Neural crest cell (in vitro differentiated cells): ENCODE measurements at regions not wholly inside any gene's neighbourhood (a gene's known extent, or its start where the extent isn't known, plus 50 kb on each side); places are given as distances from the start of the nearest gene placed in this dataset.
"Not testable (repeated sequence)": the region's sequence is repeated elsewhere in the genome, so short reads cannot be mapped to it uniquely, and the experiment has no call there.

Experiments
- DNase-seq: peaks from one replicate; pipeline ENCODE4 v3.0.0; 2021; ENCODE audit warnings: low read depth, mixed read lengths, low spot score
- H3K27ac Mint-ChIP-seq: one replicate; pipeline ENCODE4 v1.8.0; 2021; ENCODE audit warnings: mild to moderate bottlenecking, mixed read lengths; ENCODE audit not compliant: unreplicated experiment
- H3K27me3 Mint-ChIP-seq: 2 replicates; pipeline ENCODE4 v1.8.0; 2021; ENCODE audit warnings: low read depth, mild to moderate bottlenecking, mixed read lengths
- H3K36me3 Mint-ChIP-seq: 2 replicates; pipeline ENCODE4 v1.8.0; 2021; ENCODE audit warnings: low read depth, mild to moderate bottlenecking, mixed read lengths
- H3K4me1 Mint-ChIP-seq: 2 replicates; pipeline ENCODE4 v1.8.0; 2021; ENCODE audit warnings: mixed read lengths
- H3K4me3 Mint-ChIP-seq: one replicate; pipeline ENCODE4 v1.8.0; 2021; ENCODE audit warnings: mild to moderate bottlenecking, mixed read lengths
- H3K9me3 Mint-ChIP-seq: 2 replicates; pipeline ENCODE4 v1.8.0; 2021; ENCODE audit warnings: mixed read lengths
- TF ChIP-seq, protein P1 (sequence below): fragments of 200-600 bp; sonication (generic); conservative IDR thresholded peaks from 2 replicates; pipeline ENCODE4 v1.5.0; 2021; ENCODE audit warnings: antibody characterized with exemption, mild to moderate bottlenecking

DNA sequence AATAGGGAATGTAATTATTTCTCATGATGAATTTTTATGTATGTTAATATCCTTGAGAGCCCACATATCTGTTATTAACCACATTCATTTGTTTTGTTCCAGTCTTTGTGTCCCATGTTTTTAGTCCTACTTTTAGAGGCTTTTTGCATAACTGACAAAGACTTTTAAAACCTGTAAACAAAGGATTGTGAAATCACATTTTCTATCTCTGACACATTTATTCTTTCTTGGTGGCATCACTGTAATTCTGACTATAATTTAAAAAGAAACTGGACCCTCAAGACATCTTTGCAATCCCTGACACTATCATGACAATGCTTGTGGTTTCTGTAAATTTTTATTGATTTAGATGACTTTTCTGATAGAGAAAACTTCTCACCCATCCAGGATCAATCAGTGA, 313.1 kb downstream of the SIPA1L2 start:
- TF ChIP-seq, protein P1, sequence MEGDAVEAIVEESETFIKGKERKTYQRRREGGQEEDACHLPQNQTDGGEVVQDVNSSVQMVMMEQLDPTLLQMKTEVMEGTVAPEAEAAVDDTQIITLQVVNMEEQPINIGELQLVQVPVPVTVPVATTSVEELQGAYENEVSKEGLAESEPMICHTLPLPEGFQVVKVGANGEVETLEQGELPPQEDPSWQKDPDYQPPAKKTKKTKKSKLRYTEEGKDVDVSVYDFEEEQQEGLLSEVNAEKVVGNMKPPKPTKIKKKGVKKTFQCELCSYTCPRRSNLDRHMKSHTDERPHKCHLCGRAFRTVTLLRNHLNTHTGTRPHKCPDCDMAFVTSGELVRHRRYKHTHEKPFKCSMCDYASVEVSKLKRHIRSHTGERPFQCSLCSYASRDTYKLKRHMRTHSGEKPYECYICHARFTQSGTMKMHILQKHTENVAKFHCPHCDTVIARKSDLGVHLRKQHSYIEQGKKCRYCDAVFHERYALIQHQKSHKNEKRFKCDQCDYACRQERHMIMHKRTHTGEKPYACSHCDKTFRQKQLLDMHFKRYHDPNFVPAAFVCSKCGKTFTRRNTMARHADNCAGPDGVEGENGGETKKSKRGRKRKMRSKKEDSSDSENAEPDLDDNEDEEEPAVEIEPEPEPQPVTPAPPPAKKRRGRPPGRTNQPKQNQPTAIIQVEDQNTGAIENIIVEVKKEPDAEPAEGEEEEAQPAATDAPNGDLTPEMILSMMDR: no peak
- Mint-ChIP-seq H3K9me3 (peaks cover 11% of the 10 kb centered on the region), H3K27ac (no peak overlapping the region), H3K4me1 (peaks cover 15% of the 10 kb centered on the region), H3K27me3 (no peaks in the 10 kb centered on the region), H3K36me3 (peaks cover 9% of the 10 kb centered on the region), H3K4me3 (no peak overlapping the region)
- DNase-seq: no peak

DNA sequence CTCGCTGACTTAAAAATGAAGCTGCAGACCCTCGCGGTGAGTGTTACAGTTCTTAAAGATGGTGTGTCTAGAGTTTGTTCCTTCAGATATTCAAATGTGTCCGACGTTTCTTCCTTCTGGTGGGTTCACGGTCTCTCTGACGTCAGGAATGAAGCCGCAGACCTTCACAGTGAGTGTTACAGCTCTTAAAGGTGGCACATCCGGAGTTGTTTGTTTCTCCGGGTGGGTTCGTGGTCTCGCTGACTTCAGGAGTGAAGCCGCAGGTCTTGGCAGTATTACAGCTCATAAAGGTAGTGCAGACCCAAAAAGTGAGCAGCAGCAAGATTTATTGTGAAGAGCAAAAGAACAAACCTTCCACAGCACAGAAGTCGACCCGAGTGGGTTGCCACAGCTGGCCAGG, 316.1 kb downstream of the SIPA1L2 start:
- H3K4me3 Mint-ChIP-seq, DNase-seq, H3K27me3 Mint-ChIP-seq, H3K36me3 Mint-ChIP-seq, H3K4me1 Mint-ChIP-seq: not testable (repeated sequence)
- peak overlapping the region; percentile 50 for H3K27ac Mint-ChIP-seq
- peaks cover 11% of the 10 kb centered on the region for H3K9me3 Mint-ChIP-seq

DNA sequence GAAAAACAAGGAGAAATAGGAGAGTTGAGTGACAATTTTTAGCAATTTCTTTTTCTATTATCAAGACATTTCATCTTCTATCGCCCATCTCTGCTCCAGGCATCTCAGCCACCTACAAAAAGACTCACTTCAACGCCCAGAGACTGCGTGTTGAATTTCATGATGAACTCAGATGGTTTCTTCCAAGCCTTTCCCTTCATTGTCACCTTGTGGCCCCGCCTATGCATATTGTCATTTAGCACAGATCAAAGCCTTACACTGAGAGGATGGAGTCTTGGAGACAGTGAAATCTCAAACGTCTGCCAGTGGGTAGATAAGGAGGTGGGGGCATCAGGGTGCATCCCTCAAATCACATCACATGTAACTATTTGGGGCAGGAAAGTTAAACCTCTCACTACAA, 319.4 kb downstream of the SIPA1L2 start:
- DNase-seq: no peak

DNA sequence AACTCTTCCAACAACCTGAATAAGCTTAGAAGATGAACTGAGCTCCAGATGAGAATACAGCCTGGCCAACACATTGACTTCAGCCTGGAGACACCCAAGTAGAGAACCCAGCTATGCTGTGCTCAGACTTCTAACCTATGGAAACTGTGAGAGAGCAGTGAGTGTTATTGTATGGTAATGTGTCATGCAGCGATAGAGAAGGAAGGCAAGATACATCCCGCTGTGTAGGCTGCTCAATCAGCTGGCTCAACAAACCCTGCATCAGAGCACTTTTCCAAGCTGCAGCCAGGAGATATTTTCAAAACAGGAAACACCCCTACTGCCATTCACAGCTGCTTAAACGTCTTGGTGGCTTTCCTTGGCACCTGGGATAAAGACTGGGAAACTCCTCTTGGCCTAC, 321.3 kb downstream of the SIPA1L2 start:
- no peak overlapping the region for H3K27ac Mint-ChIP-seq
- no peak for DNase-seq
- H3K9me3 Mint-ChIP-seq: peaks cover 8% of the 10 kb centered on the region
- TF ChIP-seq, protein P1: no peak
- H3K27me3 Mint-ChIP-seq: no peaks in the 10 kb centered on the region
- H3K4me1 Mint-ChIP-seq: peaks cover 4% of the 10 kb centered on the region
- H3K36me3 Mint-ChIP-seq: peaks cover 9% of the 10 kb centered on the region
- H3K4me3 Mint-ChIP-seq: no peak overlapping the region

More for the DNA sequence above, 319.4 kb downstream of the SIPA1L2 start:
- peaks cover 9% of the 10 kb centered on the region for H3K36me3 Mint-ChIP-seq
- H3K27me3 Mint-ChIP-seq: no peaks in the 10 kb centered on the region
- no peak overlapping the region for H3K27ac Mint-ChIP-seq
- H3K4me1 Mint-ChIP-seq: peaks cover 4% of the 10 kb centered on the region
- peaks cover 11% of the 10 kb centered on the region for H3K9me3 Mint-ChIP-seq
- TF ChIP-seq, protein P1: no peak
- no peak overlapping the region for H3K4me3 Mint-ChIP-seq

DNA sequence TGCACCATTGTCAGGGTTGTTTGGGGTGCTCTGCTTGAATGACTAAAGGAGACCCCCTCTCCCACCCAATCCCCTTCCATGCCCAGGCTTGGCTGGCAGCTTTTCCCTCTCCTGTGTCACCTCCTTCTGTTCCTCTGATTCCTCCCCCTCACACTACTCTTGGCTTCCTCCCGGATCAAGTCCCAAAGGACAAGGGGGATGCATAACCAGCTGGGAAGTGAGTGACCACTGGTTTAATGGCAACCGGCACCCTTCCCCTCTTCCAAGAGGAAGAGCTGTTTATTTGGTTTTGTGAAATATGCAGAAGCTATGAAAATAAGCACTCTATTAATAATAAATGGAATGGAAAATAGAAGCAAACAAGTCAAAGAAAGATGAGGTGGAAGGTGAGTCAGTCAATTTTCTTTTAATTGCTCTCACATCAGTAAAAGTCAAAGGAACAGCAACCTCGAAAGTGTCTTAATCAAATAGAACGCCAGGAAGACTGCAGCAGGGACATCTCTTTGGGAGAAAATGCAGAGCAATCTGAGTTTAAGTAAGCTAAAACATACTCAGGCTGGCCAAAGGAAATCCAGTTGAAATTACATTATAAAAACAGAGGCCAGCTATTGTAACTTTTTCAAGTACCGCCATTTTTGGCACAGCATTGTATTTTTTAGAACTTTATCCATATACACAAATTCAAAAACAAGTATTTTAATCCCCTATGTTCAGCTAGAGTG, 322.5 kb downstream of the SIPA1L2 start:
- TF ChIP-seq, protein P1: no peak
- H3K27ac Mint-ChIP-seq: no peak overlapping the region
- DNase-seq: no peak
- H3K27me3 Mint-ChIP-seq: no peaks in the 10 kb centered on the region
- no peak overlapping the region for H3K4me3 Mint-ChIP-seq
- H3K9me3 Mint-ChIP-seq: no peaks in the 10 kb centered on the region
- H3K4me1 Mint-ChIP-seq: peaks cover 4% of the 10 kb centered on the region
- H3K36me3 Mint-ChIP-seq: peaks cover 2% of the 10 kb centered on the region

DNA sequence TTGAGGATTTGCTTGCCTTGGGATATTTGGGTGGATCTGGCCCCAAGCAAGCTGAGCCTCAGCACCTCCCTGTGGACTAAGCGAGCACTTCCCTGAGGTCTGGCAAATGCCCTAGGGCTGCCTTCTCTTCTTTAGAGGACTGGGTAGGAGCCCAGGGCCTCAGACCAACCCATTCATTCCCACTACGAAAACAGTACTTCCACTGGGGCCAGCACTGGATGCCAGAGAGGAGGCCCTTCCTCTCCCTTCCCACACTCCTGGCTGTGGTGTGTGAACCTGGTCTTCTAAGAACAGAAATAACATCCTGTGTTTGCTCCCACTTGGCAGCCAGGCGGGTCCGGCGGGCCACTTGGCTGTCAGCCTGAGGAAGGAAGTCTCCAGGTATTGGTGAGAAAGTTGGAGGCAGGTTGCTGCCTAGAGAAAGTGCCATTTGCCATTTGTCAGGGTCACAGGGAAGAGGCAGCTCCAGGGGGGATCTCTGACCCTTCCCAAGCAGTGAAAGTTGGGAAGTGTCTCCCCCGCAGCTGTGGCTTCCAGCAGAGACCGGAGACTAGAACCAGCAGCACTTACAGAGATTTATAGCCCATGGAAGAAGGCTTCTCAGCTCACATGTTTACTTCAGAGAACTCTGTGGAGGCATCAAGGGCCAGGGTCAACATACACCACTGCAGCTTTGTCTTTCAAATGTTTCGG, 323.5 kb downstream of the SIPA1L2 start:
- no peaks in the 10 kb centered on the region for H3K27me3 Mint-ChIP-seq
- no peaks in the 10 kb centered on the region for H3K9me3 Mint-ChIP-seq
- peaks cover 4% of the 10 kb centered on the region for H3K4me1 Mint-ChIP-seq
- TF ChIP-seq, protein P1: no peak
- no peaks in the 10 kb centered on the region for H3K36me3 Mint-ChIP-seq
- no peak overlapping the region for H3K4me3 Mint-ChIP-seq
- H3K27ac Mint-ChIP-seq: no peak overlapping the region
- no peak for DNase-seq
